IPS DF 19.7 (cell line): ENCODE measurements at regions not wholly inside any gene's neighbourhood (a gene's known extent, or its start where the extent isn't known, plus 50 kb on each side); places are given as distances from the start of the nearest gene placed in this dataset.

Experiments used
- DNase-seq: peaks from one replicate; pipeline ENCODE4 v3.0.0-alpha.2; 2013; ENCODE audit warnings: low read depth, low spot score

- no peak for DNase-seq
Measured at GRCh38 chr12:61754214-61754613, 506.0 kb upstream of the USP15 start.

DNA sequence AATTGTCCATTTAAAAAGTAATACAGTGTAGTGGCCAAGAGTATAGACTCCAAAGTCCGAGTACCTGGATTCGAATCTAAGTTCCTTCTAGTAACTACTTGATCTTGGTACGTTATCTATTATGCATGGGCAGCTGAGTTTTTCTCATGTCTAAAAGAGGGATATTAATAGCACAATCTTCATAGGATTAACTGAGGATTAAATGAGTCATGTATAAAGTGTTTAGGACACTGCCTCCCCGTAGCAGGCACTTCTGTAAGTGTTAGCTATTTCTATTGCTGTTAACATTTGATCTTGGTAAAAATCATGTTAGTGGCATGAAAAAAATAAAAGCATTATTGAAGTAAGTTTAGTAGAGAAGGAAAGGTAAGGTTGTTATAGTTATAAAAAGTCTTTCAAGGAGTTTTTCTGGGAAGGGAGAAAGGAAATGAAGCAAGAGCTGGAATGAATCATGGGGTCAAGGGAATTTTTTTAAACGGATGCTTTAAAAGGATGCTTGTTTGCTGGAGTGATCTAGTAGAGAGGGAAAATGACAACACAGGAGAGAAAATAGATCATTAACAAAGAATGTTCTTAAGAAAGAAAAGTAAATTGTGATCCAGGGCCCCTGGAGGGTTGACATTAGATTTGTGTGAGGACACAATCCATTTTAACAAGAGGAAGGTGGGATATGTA, 502.2 kb upstream of the USP15 start:
- no peak for DNase-seq

GRCh38 chr12:61758661-61759060, 501.5 kb upstream of the USP15 start:
- no peak for DNase-seq

DNA sequence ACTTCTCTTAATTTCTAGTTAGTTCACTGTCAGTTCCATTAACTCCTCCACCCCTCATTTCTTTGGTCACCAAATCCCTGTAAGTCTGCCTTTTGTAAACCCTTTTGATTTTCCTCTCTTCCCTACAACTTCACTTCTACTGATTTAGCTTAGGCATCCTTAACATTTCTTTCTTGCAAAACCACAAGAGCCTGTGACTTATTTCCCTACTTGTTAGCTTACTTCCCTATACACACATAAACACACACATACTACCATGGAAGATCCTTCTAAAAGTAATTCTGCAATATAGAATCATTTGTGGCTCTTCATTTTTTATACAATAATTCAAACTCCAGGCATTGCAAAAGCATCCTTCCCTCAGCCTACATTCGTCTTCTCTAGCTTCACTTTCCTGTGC, 494.3 kb upstream of the USP15 start:
- DNase-seq = no peak

DNA sequence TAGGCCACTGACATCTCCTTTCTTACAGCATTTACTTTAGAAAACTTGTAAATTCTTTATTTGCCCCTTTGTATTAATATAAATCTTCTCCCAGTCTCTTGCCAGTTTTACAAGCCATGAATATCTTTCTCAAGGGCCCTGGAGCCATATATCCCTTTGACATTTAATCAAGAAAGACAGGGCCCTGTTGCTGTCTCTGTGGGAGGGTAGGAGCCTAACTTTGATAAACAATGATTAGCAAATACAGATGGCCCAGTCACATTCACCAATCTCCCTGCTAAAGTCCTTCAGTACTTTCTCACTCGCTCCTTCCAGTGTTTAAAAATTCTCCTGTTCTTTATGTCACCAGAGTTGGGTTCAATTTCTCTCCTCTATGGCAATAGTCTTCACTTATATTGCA, 479.8 kb upstream of the USP15 start:
- no peak for DNase-seq

- DNase-seq = no peak
Measured at GRCh38 chr12:61781021-61781581, 479.1 kb upstream of the USP15 start.

DNA sequence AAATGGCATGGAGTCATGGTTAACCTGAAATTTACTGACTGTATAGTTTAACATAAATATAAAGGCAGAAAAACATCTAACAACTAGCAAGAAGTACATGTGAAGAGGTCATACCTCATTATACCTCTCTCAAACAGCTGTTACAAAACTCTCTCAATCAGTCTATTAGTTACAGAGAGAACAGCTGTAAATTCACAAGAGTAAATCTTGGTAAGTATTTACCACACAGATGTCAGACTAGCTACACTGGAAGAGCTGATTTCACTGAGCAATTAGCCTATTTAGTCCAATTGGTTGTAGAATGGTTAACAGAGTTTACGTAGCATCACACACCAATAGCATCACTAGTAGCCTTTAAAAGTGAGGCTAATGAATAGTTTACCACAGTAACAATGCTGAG, 463.4 kb upstream of the USP15 start:
- DNase-seq = no peak

DNA sequence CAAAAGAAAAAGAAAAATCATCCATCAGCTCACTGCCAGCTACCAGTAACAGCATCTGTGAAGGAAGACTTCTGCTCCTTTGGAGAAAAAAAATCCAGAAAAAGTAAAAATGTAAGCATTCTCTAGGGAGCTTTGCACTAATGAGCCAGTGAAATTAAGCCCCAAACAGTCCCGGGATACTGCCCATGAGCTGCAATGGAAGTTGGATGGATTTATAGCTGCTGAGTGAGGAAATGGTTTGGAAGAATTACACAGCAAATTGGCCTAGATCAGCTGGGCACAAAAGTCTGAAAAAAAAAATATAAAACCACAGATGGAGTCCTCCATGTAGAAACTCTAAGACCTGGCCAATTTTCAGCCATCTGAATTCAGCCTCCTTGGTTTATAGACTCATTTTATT, 462.9 kb upstream of the USP15 start:
- no peak for DNase-seq

DNA sequence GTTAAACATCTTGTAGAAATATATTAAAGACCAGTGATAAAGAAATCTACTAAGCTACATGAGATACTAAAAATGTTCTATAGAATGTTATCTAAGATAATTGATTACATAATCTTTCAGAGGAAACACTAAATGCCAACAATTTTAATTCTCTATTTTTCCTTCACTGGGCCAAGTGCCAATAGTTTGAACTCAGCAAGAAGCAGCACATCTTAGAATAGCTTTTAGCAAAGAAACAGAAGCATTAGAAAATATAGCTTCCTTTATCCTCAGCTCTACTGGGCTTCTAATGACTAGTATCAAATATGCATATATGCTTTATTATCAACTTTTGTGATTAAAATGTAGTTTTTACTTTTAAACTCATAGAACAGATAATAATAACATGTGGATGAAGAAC, 461.4 kb upstream of the USP15 start:
- no peak for DNase-seq

DNA sequence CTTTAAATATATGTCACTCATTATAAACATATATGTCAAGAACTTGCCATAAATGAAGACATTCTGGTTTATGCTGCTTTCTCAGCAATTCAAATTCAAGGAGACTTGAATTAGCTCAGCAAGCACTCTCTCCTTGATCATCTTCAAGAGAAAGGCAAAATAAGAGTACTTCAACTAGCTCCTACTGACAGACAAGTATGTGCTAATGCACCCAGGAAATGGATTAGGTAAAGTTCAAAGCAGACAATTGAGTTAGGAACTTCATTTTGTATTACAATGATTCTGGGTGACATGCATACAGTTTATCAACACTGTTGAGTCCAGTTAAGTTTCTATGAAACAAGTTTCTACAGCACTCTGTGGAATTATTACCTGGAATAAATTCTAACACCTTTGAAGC, 455.9 kb upstream of the USP15 start:
- DNase-seq = no peak

GRCh38 chr12:61808856-61809255, 451.3 kb upstream of the USP15 start:
- DNase-seq = no peak

GRCh38 chr12:61810486-61810885, 449.7 kb upstream of the USP15 start:
- DNase-seq = no peak

DNA sequence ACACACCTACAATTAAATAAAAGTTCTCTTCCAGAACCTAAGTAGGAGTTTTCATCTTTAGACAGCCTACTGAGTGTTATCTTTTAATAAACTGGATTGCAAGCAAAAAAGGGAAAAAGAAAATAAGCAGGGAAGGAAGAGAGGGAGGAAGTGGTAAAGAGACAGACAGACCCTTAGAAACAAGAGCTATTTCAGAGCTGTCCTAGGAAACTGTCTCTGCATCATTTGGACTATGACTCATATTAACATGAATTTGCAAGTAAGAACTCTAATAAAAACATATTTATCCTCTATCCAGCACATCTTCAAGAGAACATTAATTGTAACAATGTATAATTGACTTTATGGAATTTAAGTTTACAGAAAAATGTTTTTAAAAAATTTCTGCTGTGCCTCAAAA, 438.8 kb upstream of the USP15 start:
- no peak for DNase-seq

DNA sequence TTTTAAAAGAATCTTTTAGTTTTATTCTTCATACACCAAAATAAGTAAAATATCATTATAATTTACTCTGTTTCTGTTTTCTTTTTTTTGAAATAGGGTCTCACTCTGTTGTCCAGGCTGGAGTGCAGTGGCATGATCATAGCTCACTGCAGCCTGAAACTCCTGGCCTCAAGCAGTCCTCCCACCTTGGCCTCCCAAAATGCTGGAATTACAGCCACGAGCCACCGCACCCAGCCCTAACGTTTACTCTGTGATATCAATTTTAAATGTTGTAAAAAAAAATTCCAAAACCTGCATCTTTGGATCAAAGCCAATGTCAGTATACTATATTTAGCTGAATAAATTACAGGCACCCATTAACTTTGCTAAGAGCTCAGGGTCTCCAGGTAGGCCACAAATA, 437.1 kb upstream of the USP15 start:
- DNase-seq = no peak

- no peak for DNase-seq
Measured at GRCh38 chr12:61846765-61847164, 413.4 kb upstream of the USP15 start.

DNA sequence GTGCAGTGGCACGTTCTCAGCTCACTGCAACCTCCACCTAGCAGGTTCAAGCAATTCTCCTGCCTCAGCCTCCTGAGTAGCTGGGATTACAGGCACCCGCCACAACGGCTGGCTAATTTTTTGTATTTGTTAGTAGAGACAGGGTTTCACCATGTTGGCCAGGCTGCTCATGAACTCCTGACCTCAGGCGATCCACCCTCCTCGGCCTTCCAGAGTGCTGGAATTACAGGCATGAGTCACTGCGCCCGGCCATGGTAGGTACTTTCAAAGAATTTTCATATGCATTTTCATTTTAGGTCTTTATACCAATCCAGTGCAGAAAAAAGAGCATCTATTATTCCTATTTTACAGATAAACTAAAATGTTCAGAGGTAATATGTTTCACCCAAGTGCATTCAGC, 411.3 kb upstream of the USP15 start:
- no peak for DNase-seq

DNA sequence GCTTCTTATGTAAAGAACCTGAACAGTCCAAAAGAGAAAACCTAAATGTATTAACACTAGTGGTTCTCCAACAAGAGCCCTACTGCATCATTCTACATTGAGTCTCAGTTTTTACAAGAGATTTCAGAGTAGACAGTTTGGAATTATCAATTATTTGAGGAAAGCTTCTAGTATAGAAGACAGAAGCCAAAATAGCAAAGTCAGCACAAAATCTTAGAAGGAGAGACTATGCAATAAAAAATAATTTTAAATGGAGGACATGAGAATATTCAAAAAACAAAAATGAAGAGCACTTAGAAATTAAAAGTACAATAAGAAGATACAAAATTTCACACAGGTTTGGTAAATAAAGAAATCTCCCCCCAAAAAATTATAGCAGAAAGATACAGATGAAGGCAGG, 406.3 kb upstream of the USP15 start:
- no peak for DNase-seq

DNA sequence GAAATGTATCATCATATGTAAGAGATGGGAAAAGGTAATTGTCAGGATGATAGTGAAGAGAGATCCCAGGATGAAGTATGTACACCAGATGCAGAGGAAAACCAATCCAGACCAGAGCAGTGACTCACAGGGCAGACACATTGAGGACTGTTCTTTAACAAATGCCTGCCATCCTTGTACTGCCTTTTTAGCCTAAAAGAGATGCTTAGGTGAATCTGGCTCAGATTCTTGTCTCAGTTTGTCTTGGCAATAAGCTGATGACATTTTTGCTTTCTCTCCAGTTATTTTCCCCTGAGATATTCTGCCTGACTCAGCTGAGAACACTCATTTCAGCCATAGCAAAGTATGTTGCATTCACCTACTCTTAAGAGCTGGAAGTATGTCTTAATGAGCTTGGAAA, 405.3 kb upstream of the USP15 start:
- DNase-seq = no peak

GRCh38 chr12:61857968-61858367, 402.2 kb upstream of the USP15 start:
- DNase-seq = no peak

DNA sequence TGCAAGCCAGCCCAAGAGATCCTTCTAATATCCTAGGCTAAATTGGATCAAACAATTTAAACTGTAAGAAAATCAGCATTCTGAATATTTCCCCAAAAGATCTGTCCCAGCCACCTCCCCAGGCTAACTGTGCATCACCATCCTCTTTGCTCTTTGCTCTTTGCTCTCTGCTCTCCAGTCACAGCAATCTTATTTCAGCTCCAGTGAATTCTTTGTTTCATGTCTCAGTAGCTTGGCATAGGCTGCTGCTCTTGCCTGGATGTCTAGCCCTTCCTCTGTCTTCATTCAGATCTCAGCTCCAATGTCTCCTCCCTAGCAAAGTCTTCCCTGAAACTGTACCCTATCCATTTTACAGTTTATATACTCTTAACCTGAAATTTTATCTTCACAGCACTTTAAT, 399.8 kb upstream of the USP15 start:
- DNase-seq = no peak

GRCh38 chr12:61862986-61863385, 397.2 kb upstream of the USP15 start:
- no peak for DNase-seq

DNA sequence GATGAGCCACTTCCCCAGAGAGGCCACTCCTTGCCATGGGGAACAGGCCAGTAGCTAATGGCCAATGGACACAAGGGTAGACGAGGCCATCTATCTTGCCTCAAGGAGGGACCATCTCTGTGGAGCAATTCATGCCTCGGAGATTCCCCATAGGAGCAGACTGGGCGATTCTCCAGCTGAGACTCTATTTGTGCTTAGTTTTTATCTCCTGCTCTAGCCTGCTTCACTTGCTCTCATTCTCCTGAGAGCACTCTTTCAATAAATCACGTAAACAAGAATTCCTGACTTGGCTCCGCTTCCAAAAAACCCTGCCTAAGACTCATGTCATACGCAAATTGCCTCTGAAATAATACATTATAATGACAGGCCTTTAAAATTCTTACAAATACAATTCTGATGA, 396.4 kb upstream of the USP15 start:
- DNase-seq = no peak

DNA sequence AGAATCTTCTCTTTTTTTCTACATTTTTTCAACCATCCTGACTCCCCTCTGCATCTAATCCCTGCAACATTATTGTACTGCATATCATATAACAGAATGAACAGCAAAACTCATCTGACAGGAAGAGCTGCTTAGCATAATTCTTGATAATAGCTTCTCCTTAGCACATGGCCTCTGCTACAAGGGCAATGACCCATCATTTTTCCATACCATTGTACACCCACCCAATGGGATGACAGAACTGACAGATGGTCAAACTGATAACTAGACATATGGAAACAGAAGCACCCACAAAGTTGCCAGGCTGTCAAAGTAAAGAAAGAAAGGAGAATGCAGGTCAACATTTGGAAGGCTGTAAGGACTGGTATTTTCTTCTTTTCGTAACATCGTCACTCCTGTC, 390.4 kb upstream of the USP15 start:
- no peak for DNase-seq
